ENCODE measurements at regions not wholly inside any gene's neighbourhood (a gene's known extent, or its start where the extent isn't known, plus 50 kb on each side); places are given as distances from the start of the nearest gene placed in this dataset.

DNA sequence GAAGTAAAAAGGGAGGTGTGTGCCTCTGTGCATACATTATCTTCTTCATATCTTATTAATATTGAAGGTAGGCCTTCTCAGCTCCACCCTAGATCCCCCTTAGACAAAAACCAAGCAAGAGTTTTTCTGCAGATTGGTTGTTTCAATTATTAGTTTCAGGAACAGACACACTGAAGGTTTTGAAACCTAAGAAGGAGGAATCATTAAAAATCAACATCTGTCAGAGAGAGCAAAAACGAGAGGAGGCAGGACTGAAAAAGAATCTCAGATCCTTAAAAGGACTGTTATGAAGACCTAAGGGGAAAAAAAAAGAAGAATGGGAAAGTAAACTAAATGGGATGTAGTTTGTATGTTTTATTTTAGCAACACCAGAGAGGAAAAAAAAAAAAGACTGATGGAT is 560.8 kb upstream of the JAG1 start:
- in situ Hi-C loops (cut with HindIII; ENCODE audit: extremely low pct_ligation_motif_present, low pct_unique_long_range_greater_than_20kb) (no loop called here), intact Hi-C loops (cut with micrococcal nuclease; ENCODE audit: unreplicated experiment) (no loop called here)
- no peak overlapping the region for H3K9ac ChIP-seq (ENCODE audit: insufficient read depth, low read depth, low read length)
- no peaks in the 10 kb centered on the region for H3K4me1 ChIP-seq (ENCODE audit: insufficient read depth, low read length)
- H3K79me2 ChIP-seq (ENCODE audit: insufficient read depth, low read length), result no peaks in the 10 kb centered on the region
- no peaks in the 10 kb centered on the region for H3K27me3 ChIP-seq (ENCODE audit: control insufficient read depth in 1 of 2, insufficient read depth in 2 of 2, low read length in 2 of 2)
- no peak overlapping the region for H3K4me2 ChIP-seq (ENCODE audit: low read depth, low read length)
- TF ChIP-seq KLF6 (CRISPR knock-in tag; IDR thresholded peaks at IDR 0.05), result no peak
- TF ChIP-seq CCAR2 (optimal IDR thresholded peaks at IDR 0.05; ENCODE audit: low read depth, low read length), result no peak
- TF ChIP-seq TAF15 (IDR thresholded peaks at IDR 0.05; ENCODE audit: low read depth, low read length, poor library complexity, severe bottlenecking), result no peak
- TF ChIP-seq YY1 (IDR thresholded peaks at IDR 0.05; ENCODE audit: insufficient read depth, insufficient replicate concordance, low read depth, low read length), result no peak
- TF ChIP-seq MED8 (CRISPR knock-in tag; IDR thresholded peaks at IDR 0.05; ENCODE audit: insufficient replicate concordance), result no peak
- TF ChIP-seq GZF1 (CRISPR knock-in tag; IDR thresholded peaks at IDR 0.05), result no peak
- TF ChIP-seq MED1 (CRISPR knock-in tag; IDR thresholded peaks at IDR 0.05), result no peak
- DNase-seq (ENCODE audit: low spot score), result no peak
- no peak overlapping the region for H3K4me3 ChIP-seq (replicated peaks in 1 of 3; ENCODE audit: insufficient read depth in 1 of 3, low read depth in 2 of 3, low read length in 3 of 3)
- no peaks in the 10 kb centered on the region for H4K20me1 ChIP-seq (ENCODE audit: insufficient read depth, low read length)
- no peaks in the 10 kb centered on the region for H3K9me3 ChIP-seq (ENCODE audit: low read length)
- no TSS peak for BruUV-seq (replicated peaks)
- ChIA-PET POLR2A (no interaction called here), CTCF (ENCODE audit: low intra/inter-chr PET ratio, low total read pairs) (no interaction called here)
- FAIRE-seq, result no peak
- H3K36me3 ChIP-seq (replicated peaks in 1 of 2; ENCODE audit: control insufficient read depth in 1 of 2, insufficient read depth in 2 of 2, low read length in 2 of 2), result no peaks in the 10 kb centered on the region
- 0% methylated on average over 1 of the region's 1 CpG for WGBS (ENCODE audit: low lambda C conversion rate)
- no peak overlapping the region for H3K27ac ChIP-seq (ENCODE audit: extremely low read length, insufficient read depth, low read length)
- no peak overlapping the region for H2AFZ ChIP-seq (ENCODE audit: low read length)
- ATAC-seq, result no peak

DNA sequence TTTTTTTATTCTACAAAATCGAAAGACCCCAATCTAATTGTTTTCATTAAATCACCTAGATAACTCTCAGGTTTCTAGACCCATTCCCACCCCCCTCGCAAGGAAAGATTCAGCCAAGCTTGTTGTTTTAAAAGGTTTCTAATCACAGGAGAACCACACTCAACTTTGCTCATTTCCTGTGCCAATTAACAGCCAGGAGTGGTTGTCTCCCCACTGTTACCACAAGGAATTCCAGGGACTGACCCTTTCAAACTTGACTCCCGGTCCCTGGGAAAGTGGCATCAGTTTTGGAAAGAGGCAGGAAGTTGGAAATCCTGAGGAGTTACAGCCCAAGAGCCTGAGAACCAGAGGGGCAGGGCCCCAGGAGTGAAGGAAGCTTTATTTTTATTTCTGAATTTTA is 561.3 kb upstream of the JAG1 start:
- Histone ChIP-seq H4K20me1 (ENCODE audit: insufficient read depth, low read length) (no peaks in the 10 kb centered on the region), H3K9ac (ENCODE audit: insufficient read depth, low read depth, low read length) (no peak overlapping the region), H3K27me3 (ENCODE audit: control insufficient read depth in 1 of 2, insufficient read depth in 2 of 2, low read length in 2 of 2) (no peaks in the 10 kb centered on the region), H2AFZ (ENCODE audit: low read length) (no peak overlapping the region), H3K36me3 (replicated peaks in 1 of 2; ENCODE audit: control insufficient read depth in 1 of 2, insufficient read depth in 2 of 2, low read length in 2 of 2) (no peaks in the 10 kb centered on the region), H3K4me2 (ENCODE audit: low read depth, low read length) (no peak overlapping the region), H3K79me2 (ENCODE audit: insufficient read depth, low read length) (no peaks in the 10 kb centered on the region), H3K27ac (ENCODE audit: extremely low read length, insufficient read depth, low read length) (no peak overlapping the region), H3K9me3 (ENCODE audit: low read length) (no peaks in the 10 kb centered on the region), H3K4me3 (replicated peaks in 1 of 3; ENCODE audit: insufficient read depth in 1 of 3, low read depth in 2 of 3, low read length in 3 of 3) (no peak overlapping the region), H3K4me1 (ENCODE audit: insufficient read depth, low read length) (no peaks in the 10 kb centered on the region)
- ChIA-PET CTCF (ENCODE audit: low intra/inter-chr PET ratio, low total read pairs) (no interaction called here), POLR2A (no interaction called here)
- DNase-seq (ENCODE audit: low spot score) (no peak), FAIRE-seq (no peak), ATAC-seq (no peak)
- WGBS (ENCODE audit: low lambda C conversion rate), result 0% methylated on average over 3 of the region's 3 CpGs
- BruUV-seq (replicated peaks), result no TSS peak
- intact Hi-C loops (cut with micrococcal nuclease; ENCODE audit: unreplicated experiment) (no loop called here), in situ Hi-C loops (cut with HindIII; ENCODE audit: extremely low pct_ligation_motif_present, low pct_unique_long_range_greater_than_20kb) (no loop called here)
- TF ChIP-seq ZNF768 (CRISPR knock-in tag; IDR thresholded peaks at IDR 0.05) (no peak), IKZF4 (CRISPR knock-in tag; IDR thresholded peaks at IDR 0.05; ENCODE audit: borderline replicate concordance, low read depth, not compliant biosample characterization) (no peak), ZFYVE20 (CRISPR knock-in tag; IDR thresholded peaks at IDR 0.05; ENCODE audit: borderline replicate concordance, low read depth) (no peak), ZNF878 (CRISPR knock-in tag; IDR thresholded peaks at IDR 0.05) (no peak), SRSF1 (optimal IDR thresholded peaks at IDR 0.05; ENCODE audit: low read depth, low read length) (no peak), ZBTB44 (CRISPR knock-in tag; IDR thresholded peaks at IDR 0.05) (no peak), PAF1 (CRISPR knock-in tag; IDR thresholded peaks at IDR 0.05) (no peak), MEIS1 (CRISPR knock-in tag; IDR thresholded peaks at IDR 0.05; ENCODE audit: borderline replicate concordance) (no peak), RELA (CRISPR knock-in tag; IDR thresholded peaks at IDR 0.05) (no peak), TEAD2 (CRISPR knock-in tag; IDR thresholded peaks at IDR 0.05) (no peak)
- TF ChIP-seq, protein P1, sequence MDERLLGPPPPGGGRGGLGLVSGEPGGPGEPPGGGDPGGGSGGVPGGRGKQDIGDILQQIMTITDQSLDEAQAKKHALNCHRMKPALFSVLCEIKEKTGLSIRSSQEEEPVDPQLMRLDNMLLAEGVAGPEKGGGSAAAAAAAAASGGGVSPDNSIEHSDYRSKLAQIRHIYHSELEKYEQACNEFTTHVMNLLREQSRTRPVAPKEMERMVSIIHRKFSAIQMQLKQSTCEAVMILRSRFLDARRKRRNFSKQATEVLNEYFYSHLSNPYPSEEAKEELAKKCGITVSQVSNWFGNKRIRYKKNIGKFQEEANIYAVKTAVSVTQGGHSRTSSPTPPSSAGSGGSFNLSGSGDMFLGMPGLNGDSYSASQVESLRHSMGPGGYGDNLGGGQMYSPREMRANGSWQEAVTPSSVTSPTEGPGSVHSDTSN (CRISPR knock-in tag; IDR thresholded peaks at IDR 0.05), result no peak
